Suppressor macrophage treated with lipopolysaccharide for 1 hour (primary cell): ENCODE measurements at regions not wholly inside any gene's neighbourhood (a gene's known extent, or its start where the extent isn't known, plus 50 kb on each side); places are given as distances from the start of the nearest gene placed in this dataset.
A peak's percentile ranks its signal among the peaks of the same experiment; 100 is the strongest.

Experiments used
- DNase-seq, 3 donors: peaks; one replicate each; pipeline ENCODE4 v3.0.0-alpha.2; 2020 to 2022

DNA sequence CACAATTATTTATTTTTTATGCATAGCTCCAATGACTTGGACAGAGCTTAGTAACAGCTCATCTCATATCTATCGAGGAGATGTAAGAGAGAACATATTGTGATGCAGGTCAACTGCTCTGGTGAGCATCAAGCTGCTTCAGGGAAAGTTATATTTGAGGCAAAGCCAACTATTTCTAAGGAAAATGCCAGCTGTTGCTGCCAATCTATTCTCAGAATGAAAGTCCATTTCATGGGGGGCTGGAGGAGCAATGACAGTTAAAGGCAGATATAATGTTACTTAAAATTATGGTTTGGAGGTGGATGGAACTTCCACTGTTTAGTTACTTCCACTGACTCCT, 424.8 kb downstream of the KIF20B start:
- no peak for DNase-seq

DNA sequence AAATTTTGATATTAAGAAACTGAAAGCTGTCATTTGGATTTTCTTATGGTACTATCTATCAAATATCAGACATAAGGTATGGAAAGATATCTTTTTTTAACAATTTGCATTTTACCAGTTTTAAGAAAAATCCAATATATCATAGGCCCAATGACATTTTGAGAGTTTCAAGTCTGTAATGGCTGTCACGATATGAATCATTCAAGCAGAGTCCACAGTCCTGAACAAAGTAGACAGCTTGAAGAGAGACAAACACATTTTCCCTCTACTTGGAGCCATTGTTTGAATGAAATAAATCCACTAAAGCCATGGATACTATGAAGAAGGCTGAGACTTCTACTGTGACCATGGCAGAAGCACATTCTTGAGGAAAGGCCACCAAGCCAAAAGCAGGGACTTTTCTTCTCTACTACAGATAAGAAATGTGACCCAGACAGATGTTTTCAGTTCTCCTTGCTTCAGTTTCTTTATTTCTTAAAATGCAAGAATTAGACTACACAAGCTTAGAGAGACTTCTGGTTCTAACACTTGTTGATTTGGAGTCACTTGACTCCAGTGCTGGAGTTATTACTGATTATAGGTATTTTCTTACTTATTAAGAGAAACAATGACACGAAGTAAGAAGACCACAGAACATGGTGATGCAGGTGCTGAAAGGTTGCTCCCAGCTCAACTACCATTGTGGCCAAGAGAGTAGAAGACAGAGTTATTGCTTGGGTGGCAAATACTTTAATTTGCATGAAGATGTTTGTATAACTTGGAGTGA, 429.1 kb downstream of the KIF20B start:
- no peak for DNase-seq

DNA sequence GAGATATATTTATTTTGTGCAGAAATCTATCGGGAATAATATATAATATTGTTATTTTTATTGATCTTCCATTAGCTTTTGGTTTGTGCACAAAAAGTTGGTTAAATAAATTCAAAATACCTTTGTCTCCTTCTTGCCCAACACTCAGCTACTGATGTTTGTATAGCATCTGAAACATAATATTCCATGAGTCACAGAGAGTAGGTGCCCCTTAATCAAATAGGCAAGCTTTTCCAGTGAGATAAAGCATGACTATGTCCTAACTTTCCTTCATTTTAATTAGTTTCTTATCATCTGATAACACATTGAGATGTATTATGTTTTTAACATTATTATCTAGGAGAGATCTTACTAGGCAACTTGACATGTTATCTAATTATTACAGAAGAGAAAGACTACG, 432.2 kb downstream of the KIF20B start:
- DNase-seq: no peak

DNA sequence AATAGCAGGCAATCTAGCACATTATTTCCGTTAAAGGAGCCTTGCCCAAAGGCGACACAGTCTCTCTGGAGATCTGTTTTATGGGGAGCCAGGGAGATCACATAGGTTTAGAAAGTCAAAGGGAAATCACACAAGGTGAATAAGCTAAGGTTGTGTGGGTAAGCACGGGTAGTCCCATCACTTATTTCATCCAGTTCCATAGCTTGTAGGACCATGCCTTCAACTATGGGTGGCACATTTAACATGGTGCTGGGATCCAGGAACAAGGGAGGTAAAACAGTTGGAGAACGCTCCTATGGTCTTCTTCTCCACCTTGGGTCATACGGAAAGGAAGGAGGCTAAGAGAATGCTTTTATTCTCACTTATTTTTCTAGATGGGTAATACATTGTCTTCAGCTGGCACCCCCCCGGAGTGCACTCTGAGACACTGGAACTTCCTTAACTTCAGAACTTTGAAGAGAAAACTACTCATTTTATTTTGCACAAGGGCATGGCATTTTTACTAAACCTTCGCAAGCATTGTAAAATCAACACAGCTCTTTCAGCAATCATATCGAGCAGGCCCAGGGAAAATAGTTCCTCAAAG, 435.4 kb downstream of the KIF20B start:
- DNase-seq: peak in 2 of 3 donors; percentile 5 to 28

DNA sequence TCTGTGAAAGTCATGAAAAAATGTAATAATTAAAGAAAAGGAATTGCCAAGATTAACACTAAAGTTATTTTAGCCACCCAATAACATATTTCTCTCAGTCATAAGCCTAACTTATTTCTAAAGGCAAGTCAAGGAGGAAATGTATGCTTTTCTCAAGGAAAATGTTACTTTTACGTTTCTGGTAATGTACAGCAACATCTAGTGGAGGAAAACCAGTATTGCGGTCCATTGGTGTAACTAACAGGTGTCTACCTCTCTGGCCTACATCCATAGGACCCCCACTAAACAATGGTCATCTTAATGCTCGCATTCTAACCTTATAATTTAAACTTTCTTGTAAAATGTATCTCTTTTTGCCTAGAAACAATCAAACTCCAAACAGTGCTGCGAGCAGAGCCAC, 437.5 kb downstream of the KIF20B start:
- DNase-seq: peak in 2 of 3 donors; percentile 2 to 24

DNA sequence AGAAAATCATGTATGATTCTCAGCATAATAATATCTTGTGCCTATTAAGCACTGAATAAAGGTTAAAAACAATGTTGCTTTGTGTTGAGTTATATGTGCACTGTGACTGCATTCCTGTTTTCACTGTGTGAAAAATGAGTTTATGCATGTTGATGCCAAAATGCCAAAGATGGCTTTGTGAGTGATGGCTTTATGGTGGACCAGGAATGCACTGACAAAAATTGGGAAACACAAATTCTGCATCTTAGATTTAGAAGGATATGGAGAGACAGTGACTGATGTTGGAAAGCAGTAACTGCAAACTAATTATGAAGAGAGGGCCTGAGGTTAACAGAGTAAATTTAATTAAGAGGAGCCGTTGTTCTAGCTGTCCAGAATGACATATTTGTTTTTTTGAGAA, 440.4 kb downstream of the KIF20B start:
- no peak for DNase-seq

DNA sequence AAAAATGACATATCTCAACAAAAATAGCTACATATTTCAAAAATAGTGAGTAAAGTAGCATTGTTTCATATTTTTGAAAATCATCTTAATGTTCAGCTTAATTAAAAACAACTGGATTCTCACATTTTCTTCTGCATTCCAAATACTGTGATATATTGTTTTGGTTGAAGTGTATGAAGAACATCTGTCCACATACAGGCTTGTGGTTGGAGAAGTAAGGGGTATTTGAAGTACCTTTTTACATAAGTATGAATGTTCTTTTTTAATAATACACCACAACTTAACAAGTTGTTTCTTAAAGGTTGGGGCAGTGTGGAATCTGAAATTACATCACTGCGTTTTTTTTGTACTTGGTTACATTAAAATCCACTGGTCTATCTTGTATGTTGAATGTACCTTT, 442.5 kb downstream of the KIF20B start:
- DNase-seq: no peak

DNA sequence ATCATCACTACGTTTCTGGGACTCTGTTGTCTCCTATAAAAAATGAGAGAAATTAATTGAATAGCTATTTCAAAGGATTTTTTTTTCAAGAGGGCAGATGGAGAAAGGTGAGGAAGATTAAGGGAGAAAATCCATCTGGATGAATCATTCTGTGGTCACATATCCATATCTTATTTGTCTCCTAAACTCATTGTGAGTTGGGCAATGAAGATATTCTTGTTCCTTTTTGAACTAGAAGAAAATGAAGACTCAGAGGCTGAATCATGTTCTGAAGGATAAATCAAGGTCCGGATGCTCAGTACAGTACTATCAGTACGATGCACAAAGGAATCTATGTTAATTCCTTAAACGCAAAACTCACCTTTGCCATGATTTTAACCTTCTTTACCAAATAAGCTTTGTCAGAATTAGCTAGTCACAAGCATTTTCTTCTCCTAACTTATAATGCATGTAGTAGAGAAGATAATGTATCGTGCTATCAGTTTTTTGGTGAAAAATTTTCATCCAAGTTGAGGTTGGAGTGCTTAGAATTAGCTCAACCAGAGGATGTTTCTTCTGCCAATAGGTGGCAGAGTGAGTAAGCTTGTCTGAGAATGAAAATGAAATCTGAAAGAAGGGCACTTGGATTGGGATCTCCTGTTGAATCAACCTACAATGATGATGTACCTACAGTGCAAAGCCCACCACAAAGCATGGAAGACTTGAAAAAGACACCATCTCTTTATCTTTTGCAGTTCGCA, 446.9 kb downstream of the KIF20B start:
- DNase-seq: no peak

DNA sequence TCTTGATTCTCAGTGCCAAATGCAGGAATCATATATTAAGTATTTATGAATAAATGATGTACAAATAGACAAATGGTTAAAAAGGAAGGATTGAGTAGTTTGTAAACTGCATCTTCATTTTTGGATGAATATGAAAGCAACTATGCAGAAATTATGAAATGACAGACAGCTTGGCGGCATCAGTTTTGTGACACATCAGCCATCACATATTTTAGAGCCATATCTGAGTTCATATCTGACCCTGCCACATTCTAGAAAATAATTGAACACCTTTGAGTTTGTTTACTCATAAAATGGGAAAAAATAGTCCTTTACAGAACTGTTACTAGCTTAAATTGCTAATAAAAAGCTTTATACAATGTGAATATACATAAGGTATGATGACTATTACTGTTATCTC, 448.2 kb downstream of the KIF20B start:
- no peak for DNase-seq

DNA sequence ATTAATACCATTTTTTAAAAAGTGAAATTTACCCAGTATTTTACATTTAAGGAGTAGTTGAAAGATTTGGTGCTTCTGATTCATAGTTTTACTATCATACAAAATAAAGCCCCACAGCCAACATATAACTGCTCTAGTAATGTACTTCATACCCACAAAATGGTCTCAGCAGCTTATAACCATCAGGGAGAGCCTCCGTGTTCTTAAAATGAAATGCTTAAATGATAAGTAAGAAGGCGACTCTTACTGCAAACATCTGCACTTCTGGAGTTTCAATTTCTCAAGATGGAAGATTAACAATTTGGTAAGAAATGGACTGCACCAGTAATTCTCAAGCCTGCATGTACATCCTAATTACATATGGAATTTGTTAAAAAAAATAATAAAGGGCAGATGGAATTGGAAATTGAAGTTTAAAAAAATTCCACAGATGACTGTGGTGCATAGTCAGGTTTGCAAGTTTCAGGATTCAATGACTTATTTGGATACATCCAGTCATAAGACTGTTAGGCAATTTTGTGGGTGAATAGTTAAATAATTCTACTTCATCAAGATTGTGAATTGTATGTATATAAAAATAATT, 461.0 kb downstream of the KIF20B start:
- no peak for DNase-seq

DNA sequence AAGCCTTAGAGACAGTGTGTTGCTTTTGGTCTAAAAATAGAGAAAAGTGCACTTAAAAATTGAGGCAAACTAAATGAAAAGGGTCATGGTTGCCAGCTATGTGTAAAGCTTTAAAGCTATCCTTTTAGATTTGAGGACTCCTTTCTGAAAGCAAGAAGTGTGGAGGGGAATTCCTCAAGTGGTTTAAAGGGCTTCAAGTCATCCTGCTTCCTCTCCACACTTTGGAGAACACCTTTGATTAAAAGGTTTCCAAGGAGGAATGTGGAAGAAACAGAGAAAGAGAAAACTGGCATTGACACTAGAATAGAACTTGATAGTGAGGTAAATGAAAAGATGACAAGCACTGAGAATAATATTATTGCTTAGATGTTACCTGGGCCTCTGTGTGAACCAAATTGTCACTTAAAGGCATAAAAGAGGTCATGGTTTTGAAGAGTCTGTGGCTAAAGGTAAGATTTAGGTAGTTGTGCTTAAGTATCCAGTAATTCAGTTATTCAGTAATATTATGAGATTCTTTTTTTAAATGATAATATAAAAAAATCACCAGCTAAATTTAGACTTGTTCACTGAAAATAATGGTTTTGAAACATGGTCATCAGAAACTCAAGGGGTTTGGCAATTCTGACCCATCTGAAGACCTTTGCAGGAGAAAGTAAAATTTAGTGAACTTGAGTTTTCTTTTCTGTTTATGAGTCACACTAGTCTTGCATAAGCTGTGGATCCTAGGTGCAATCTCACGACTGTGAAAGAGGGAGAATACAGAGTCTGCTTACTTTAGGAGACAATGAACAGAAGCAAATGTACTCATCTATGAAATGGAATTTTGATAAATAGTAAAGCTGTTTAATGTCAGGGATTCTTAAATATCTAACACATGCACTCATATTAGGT, 466.0 kb downstream of the KIF20B start:
- DNase-seq: no peak

DNA sequence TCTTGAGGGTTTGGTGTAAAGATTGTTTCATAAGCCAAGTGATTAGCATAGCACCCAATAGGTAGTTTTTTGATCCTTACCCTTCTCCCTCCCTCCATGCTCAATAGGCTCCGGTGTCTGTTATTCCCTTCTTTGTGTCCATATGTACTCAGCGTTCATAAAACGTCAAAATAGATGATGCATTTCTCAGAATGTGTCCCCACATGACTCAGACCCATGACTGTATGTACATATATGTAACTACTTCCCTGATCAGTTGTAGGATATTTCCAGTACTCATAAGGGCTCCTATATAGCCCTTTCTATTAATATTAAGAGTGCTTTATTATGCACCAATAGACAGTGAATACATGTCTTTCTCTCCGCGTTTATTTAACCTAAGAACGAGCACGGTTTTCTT, 466.9 kb downstream of the KIF20B start:
- no peak for DNase-seq

DNA sequence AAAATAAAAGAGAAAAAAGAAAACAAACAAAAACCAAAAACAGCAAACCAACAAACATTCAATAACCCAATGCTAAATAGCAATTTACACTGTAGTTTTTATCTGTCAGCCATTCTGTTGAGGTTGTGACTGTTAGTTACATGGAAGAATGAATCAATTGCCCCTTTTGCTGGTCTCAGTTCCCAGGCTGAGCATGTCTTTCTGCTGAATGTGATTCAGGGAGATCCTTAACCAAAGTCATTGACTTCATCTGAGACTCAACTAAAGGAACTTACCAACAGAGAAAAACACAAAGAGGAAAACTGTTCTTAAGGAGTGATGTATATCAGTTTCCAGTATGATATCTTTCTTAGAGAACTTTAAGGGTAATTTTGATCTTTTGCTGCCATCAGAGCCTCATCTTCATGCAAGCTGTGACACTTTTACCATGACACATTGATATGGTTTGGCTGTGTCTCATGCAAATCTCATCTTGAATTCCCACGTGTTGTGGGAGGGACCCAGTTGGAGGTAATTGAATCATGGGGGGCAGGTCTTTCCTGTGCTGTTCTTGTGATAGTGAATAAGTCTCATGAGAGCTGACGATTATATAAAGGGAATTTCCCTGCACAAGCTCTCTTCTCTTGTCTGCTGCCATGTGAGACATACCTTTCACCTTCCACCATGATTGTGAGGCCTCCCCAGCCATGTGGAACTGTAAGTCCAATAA, 469.8 kb downstream of the KIF20B start:
- DNase-seq: no peak

DNA sequence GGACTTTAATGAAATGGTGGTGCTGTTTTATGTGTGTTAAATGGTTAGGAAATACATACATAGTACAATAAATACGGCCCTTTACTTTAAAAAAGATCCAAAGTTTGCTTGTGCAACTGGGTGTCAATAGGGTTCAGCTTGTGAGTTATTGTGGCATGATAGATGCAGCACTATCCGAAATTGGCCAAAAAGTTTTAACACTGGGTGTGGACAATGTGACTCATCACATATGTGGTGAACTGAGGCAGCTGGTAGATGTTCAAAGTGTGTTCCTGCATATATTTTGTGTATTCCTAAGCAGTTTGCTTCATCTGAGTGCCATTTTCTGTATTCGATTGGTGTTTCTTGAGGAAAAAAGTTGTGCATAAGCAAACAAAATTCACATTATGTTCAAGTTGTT, 473.1 kb downstream of the KIF20B start:
- no peak for DNase-seq

DNA sequence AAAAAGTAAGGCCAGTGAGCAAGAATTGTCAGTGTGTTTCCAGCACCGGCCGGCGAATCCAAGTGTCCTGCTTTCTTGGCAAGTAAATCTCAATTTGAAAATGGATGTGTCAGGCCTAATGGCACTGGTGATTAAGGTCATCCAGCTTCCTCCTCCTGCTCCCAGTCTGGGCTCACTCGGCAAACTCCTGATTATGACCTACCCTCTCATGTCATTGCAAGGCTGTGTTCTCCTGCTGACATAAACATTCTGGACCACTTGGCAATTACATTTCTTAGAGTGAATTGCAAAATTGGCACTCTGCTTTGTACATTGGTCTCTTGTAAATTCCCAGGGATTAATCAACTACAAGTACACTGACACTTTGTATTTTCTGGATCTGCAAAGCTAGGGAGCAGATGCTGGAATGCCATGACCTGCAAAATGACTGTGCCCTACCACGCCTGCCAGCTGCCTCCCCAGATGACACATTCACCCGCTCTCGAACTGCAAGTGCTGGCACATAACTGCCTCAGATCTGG, 473.8 kb downstream of the KIF20B start:
- no peak for DNase-seq

DNA sequence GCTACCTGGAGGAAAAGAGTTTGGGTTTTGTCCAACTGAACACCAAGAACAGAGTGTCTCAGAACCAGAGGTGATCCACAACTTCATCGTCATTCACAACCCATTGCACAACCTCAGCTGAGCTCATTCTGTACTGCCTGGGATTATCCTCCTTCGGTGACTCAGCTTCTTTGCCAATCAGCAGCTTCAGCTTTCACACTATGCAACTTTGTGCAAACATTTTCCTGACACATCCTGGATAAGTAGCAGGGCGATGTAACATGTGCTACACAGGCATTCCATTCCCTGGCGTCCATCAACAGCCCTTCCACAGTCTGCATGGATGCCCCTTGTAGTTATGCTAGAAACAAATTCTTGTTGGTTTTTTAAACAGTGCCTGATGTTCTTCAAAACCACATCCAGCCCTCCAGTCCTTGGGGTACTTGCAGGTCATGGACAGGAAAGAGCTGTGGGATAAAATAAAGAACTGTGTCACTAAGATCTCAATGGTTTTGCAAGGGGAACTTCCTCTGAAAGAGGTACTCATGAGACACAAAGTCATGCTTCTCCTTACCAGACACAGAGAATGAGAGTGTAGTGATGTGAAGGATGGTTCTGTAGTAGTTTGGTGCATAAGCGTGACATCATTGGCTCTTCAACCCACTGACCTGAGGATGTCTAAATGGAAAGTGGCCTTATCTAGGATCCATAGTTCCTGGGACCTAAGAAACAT, 478.5 kb downstream of the KIF20B start:
- DNase-seq: peak in 2 of 3 donors; percentile 10 to 22

DNA sequence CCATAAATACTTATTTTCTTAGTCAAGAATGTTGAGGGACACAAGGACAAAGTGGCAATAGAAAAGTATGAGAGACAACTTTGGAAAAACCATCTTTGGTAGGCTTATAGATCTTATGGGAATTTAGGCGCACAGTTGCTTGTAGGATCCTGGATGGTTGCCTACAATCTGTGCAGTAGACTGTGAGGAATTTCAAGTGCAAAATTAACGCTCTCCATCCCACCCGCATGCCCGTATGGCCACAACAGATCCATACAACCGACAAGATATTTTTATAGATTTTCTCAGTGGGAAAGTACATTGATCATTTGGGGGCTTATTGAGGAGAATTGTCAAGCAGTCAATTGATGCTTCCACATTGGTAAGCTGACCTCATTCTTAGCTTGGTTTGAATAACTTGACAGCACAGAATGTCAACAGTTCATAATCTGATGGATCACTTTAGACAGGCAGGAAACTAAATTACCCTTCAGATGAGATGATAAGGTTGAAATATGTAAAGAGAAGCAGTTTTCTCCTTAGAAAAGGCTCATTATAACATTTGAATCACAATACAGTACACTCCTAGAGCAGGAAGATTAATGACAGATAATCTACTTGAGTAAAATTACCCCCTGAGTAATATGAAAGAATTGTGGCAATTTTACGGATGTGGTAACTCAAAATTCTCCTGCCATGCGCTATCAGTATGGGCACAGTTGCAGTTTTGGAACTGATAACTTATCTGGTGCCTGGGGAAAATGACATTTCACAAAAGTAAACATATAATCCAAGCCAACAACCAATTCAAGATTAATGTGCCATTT, 479.7 kb downstream of the KIF20B start:
- no peak for DNase-seq

DNA sequence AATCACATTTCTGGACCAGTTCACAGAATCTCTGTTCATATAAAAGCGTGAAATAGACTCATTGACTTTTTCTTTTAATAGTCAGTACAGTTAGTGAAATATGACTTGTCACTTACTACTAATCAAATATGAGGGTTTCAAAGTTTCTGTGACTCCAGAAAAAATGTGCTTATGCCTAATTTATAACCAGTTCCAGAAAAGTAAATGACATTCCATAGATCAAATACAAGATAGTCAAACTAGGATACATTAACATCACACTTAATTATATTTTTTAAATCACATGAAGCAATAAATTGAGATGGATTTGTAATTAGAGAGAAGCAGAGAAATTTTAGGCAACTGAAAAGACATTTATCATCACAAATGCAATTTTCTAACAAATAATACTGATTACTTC, 491.4 kb downstream of the KIF20B start:
- peak in 1 of 3 donors; percentile 5 for DNase-seq

DNA sequence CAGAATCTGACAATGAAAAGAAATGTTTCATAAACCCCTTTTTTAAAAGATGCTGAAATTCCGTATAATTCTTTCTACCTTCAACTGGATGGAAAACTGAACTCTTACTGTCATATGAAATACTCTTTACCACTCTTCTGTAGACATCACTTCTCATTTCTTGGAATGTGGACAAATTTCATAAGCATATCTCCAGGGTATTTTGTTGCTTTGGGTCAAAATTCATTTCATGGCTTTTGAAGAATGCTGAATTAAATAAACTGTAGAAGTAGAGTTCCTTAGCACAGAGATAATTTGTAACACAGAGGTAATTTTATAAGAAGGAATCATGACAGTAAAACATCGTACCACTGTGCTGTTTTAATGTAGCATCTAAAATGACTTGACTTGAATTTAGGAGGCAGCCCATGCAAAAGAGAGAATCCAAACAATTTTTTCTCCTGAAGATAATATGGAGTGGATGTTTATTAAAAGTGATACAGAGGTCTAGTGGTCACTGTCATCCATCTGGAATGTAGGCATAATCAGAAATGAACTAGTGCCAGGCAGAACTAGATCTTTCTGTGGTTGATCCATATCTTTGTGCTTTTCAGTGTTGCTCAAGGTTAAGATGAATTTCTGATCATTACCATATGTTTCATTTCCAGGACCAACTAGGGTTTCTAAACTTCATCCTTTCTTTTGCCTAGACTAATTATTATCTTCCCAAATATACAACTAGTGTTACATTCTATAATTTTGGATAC, 492.0 kb downstream of the KIF20B start:
- no peak for DNase-seq
